Coronary artery (tissue), 2 donors: ENCODE measurements at regions not wholly inside any gene's neighbourhood (a gene's known extent, or its start where the extent isn't known, plus 50 kb on each side); places are given as distances from the start of the nearest gene placed in this dataset.

ENCODE experiments used
- DNase-seq: peaks from one replicate; pipeline ENCODE4 v3.0.0-alpha.2; 2017; ENCODE audit warnings: low spot score
- H3K27ac ChIP-seq, 2 donors: fragments of 200-600 bp; sonication (generic); one replicate each; pipeline ENCODE4 v1.5.1; 2016 to 2019
- H3K4me3 ChIP-seq: fragments of 200-600 bp; sonication (generic); 2 replicates; pipeline ENCODE4 v1.5.1; 2016; ENCODE audit warnings: mild to moderate bottlenecking, moderate library complexity
- TF ChIP-seq, protein P1 (sequence below): fragments of 200-600 bp; sonication (generic); IDR thresholded peaks from one replicate; pipeline ENCODE4 v1.5.1; 2019; ENCODE audit warnings: antibody characterized with exemption

DNA sequence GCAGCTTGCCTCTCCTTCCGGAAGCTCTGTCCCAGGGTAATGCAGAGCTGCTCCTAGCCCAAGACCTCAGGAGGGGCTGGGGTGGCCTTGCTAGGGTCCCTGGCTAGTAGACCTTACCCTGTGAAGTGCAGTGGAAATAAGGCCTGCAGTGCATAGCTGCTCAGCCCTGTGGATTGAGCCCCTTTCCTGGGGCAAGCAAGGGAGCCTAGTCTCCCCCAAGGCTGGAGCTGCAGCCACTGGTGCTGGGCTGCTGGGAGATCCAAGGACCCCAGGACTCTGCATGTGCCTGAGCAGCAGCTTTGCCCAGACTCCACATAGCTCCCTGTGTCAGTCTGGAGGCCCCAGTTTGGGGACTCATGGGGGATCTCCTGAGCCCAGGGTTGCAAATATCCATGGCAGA lies 57.9 kb downstream of the FANCF start:
- no peak overlapping the region for H3K4me3 ChIP-seq
- H3K27ac ChIP-seq: no peak overlapping the region
- TF ChIP-seq, protein P1, sequence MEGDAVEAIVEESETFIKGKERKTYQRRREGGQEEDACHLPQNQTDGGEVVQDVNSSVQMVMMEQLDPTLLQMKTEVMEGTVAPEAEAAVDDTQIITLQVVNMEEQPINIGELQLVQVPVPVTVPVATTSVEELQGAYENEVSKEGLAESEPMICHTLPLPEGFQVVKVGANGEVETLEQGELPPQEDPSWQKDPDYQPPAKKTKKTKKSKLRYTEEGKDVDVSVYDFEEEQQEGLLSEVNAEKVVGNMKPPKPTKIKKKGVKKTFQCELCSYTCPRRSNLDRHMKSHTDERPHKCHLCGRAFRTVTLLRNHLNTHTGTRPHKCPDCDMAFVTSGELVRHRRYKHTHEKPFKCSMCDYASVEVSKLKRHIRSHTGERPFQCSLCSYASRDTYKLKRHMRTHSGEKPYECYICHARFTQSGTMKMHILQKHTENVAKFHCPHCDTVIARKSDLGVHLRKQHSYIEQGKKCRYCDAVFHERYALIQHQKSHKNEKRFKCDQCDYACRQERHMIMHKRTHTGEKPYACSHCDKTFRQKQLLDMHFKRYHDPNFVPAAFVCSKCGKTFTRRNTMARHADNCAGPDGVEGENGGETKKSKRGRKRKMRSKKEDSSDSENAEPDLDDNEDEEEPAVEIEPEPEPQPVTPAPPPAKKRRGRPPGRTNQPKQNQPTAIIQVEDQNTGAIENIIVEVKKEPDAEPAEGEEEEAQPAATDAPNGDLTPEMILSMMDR: no peak
- no peak for DNase-seq

DNA sequence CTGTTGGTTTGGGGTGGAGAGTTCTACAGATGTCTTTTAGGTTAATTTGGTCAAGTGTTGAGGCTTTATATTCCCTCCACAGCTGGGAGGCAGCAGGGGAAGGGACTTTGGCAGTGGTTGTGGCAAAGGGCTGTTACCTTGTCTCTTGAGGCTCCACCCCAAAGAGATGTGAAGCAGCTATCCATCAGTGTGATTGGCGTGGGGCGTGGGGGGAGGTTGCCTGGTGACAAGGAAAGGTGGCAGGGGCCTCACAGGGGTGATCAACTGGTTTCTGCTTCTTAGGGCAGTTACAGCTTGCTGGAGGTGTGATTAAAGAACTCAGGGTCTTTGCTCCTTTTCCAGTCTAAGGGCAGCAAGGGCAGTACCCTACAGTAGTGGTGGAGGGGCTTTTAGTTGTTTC lies 59.3 kb downstream of the FANCF start:
- H3K4me3 ChIP-seq: no peak overlapping the region
- no peak overlapping the region for H3K27ac ChIP-seq
- TF ChIP-seq, protein P1: no peak
- no peak for DNase-seq

DNA sequence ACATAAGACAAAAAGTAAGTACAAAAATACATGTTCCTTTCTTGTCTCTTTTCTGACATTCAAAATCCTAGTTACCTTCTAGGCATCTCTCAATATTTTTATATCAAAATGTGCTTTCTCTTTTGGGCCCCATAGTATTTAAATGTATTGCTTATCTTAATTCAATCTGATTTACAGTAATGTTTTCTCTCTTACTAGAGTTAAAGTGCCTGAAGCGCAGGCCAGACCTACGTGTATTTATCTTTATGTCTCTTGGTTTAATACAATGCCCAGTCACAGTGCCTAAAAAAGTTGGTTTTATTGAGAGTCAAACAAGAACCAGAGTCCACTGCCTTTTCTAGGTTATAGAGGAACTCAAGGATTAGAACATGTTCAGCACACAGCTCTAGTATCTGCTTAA lies 64.3 kb downstream of the FANCF start:
- no peak for DNase-seq
- H3K27ac ChIP-seq: no peak overlapping the region
- no peak overlapping the region for H3K4me3 ChIP-seq
- TF ChIP-seq, protein P1: no peak

DNA sequence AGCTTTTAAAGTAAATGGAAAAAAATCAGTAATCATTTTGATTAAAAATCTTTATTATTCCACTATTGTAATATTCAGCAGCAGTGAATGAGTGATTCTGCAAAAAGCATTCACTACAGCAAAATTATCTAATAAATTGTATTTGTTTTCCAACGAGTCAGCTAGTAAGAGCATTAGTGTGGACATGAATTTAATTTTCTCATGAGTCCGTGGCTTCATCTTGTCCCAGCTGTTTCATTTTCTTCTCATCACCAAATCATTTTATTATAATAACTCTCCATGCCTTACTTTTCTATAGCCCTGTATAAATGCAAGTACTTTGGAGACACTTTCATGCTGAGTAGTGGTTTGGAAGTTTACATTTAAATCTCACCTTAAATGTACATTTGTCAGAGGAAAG lies 66.2 kb downstream of the FANCF start:
- no peak overlapping the region for H3K4me3 ChIP-seq

DNA sequence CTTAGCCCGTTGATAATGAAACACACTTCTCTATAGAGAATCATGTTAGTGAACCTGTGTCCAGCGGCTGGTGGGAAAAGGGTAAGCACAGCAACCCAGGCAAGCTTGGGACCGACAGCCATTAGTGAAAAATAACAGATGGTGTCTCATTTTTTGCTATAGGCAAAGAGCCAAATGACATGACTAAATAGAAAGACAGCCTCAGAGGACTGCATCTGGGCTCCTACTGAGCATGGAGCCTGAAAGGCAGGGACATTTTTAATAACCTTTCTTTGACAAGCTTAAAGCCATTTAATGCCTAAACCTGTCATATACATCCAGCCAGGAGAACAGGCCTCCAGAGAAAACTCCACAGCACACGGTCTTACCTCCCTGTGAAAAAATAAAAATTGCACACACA lies 67.0 kb downstream of the FANCF start:
- Histone ChIP-seq H3K27ac (no peak overlapping the region), H3K4me3 (no peak overlapping the region)
- TF ChIP-seq, protein P1: no peak
- no peak for DNase-seq

More for the DNA sequence above, 66.2 kb downstream of the FANCF start:
- DNase-seq: no peak
- no peak overlapping the region for H3K27ac ChIP-seq
- TF ChIP-seq, protein P1: no peak

DNA sequence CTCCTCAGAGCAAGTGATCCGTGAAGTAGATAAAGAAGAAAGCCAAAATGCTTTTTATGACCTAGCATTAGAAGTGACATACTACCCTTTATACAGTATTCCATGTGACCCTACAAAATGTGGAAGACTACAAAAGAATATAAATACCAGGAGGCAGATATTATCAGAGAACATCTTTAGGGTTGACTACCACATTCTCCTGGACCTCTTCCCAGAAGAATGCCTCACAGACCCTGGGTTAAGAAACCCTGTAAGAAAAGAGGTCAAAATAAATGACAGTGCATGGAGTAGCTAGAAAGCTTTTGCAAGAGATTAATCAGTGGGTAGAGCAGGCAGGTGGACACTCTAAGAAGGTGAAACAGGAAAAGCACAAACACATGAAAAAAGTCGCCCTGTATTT lies 69.2 kb downstream of the FANCF start:
- H3K27ac ChIP-seq: no peak overlapping the region
- DNase-seq: no peak
- TF ChIP-seq, protein P1: no peak
- H3K4me3 ChIP-seq: no peak overlapping the region

DNA sequence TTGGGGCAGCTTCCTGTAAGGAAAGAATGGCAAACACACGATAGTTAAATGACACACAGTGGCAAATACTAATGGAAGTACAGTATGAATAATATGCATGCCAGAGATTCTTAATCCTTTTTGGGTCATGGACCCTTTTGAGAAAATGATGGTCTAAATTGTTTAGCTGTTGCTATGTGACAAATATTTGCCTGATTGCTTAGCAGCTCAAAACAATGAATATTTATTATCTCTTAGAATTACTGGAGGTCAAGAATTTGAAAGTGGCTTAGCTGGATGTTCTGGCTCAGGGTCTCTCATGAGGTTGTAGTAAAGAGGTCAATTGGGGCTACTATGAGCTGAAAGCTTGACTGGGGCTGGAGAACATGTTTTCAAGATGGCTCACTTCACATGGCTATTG lies 69.7 kb downstream of the FANCF start:
- TF ChIP-seq, protein P1: no peak
- Histone ChIP-seq H3K27ac (no peak overlapping the region), H3K4me3 (no peak overlapping the region)
- DNase-seq: no peak
